Tibial nerve (tissue), 4 donors: ENCODE measurements at regions not wholly inside any gene's neighbourhood (a gene's known extent, or its start where the extent isn't known, plus 50 kb on each side); places are given as distances from the start of the nearest gene placed in this dataset.

ENCODE experiments used
- EP300 ChIP-seq, 2 donors: sonication (generic); formaldehyde crosslinking; IDR thresholded peaks; one replicate each; pipeline ENCODE4 v1.6.1; 2017; ENCODE audit warnings: antibody characterized with exemption in 2 of 2, mild to moderate bottlenecking in 1 of 2
- POLR2A ChIP-seq, 2 donors: fragments of 450-650 bp; IDR thresholded peaks; one replicate each; pipeline ENCODE4 v1.6.1; 2017; ENCODE audit warnings: antibody characterized with exemption in 2 of 2, mild to moderate bottlenecking in 2 of 2, moderate library complexity in 2 of 2
- TF ChIP-seq, protein P1 (sequence below), 5 experiments: fragments of 200-600 bp in 3 of 5; fragments of 450-650 bp in 2 of 5; sonication (generic) in 3 of 5; IDR thresholded peaks; one replicate each; pipeline ENCODE4 v1.5.1; 2016 to 2019; ENCODE audit warnings: antibody characterized with exemption in 5 of 5, mild to moderate bottlenecking in 3 of 5, moderate library complexity in 2 of 5

DNA sequence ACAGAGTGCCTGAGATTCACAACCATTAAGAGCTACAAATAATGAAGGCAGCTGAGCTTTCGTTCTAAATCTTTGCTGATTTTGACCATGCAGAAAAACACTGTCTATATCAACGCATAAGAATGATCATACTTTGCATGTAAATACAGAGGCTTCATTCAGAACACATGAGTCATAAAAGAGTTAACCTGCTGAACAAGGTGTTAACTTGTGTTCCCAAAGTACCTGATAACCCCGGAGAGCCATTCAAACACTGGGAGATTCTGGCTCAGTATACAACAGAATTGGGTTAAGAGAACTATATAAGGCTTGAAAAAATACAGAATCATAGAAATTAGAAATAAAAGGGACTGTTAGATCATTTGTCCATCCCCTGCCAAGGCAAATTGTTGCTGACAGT lies 964.3 kb upstream of the TENM3 start:
- TF ChIP-seq, protein P1, sequence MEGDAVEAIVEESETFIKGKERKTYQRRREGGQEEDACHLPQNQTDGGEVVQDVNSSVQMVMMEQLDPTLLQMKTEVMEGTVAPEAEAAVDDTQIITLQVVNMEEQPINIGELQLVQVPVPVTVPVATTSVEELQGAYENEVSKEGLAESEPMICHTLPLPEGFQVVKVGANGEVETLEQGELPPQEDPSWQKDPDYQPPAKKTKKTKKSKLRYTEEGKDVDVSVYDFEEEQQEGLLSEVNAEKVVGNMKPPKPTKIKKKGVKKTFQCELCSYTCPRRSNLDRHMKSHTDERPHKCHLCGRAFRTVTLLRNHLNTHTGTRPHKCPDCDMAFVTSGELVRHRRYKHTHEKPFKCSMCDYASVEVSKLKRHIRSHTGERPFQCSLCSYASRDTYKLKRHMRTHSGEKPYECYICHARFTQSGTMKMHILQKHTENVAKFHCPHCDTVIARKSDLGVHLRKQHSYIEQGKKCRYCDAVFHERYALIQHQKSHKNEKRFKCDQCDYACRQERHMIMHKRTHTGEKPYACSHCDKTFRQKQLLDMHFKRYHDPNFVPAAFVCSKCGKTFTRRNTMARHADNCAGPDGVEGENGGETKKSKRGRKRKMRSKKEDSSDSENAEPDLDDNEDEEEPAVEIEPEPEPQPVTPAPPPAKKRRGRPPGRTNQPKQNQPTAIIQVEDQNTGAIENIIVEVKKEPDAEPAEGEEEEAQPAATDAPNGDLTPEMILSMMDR (IDR thresholded peaks at IDR 0.05): no peak
- no peak for TF ChIP-seq EP300 (IDR thresholded peaks at IDR 0.05)
- TF ChIP-seq POLR2A (IDR thresholded peaks at IDR 0.05): no peak
